HEK293 (cell line): ENCODE measurements at regions not wholly inside any gene's neighbourhood (a gene's known extent, or its start where the extent isn't known, plus 50 kb on each side); places are given as distances from the start of the nearest gene placed in this dataset.

Source experiments
- CTCF ChIA-PET: fragments of 350-600 bp; formaldehyde crosslinking; extraction: SDS; loops from one replicate; lab custom pipeline; 2021; ENCODE audit warnings: antibody characterized with exemption; lab: Yijun Ruan, JAX
- POLR2A ChIA-PET: fragments of 300-600 bp; formaldehyde crosslinking; extraction: SDS; loops from one replicate; lab custom pipeline; 2020; ENCODE audit warnings: antibody characterized with exemption, inconsistent platforms; lab: Yijun Ruan, JAX
- H3K27ac ChIP-seq: fragments of 200-500 bp; sonication (Bioruptor generic); 2 replicates; pipeline ENCODE4 v1.5.1; 2014; ENCODE audit warnings: low read depth, low read length, control low read depth, inconsistent platforms; ENCODE audit errors: extremely low read depth
- H3K36me3 ChIP-seq, 2 experiments: fragments of 200-500 bp in 1 of 2; sonication (Bioruptor generic) in 1 of 2; 1 replicate in 1 of 2; 2 replicates in 1 of 2; pipeline ENCODE4 v1.5.1; 2014 to 2017; ENCODE audit warnings: inconsistent platforms in 2 of 2, low read length in 2 of 2; ENCODE audit not compliant: control insufficient read depth in 2 of 2, insufficient read depth in 1 of 2
- H3K4me1 ChIP-seq: fragments of 200-500 bp; sonication (Bioruptor generic); 2 replicates; pipeline ENCODE4 v1.5.1; 2014; ENCODE audit warnings: mild to moderate bottlenecking, low read length, inconsistent platforms; ENCODE audit not compliant: control insufficient read depth, insufficient read depth
- H3K4me3 ChIP-seq: 2 replicates; pipeline ENCODE4 v1.5.1; 2011; ENCODE audit warnings: low read depth, mild to moderate bottlenecking, control low read depth, low read length, moderate library complexity
- H3K9me3 ChIP-seq: fragments of 200-500 bp; sonication (Bioruptor generic); 2 replicates; pipeline ENCODE4 v1.5.1; 2014; ENCODE audit warnings: low read depth, low read length, inconsistent platforms; ENCODE audit not compliant: control insufficient read depth, insufficient read depth
- GFI1B ChIP-seq: fragments of 450-650 bp; formaldehyde crosslinking; IDR thresholded peaks from 2 replicates; pipeline ENCODE4 v1.5.1; 2016; ENCODE audit warnings: missing biosample characterization, missing genetic modification characterization
- OVOL3 ChIP-seq: fragments of 450-650 bp; formaldehyde crosslinking; IDR thresholded peaks from 2 replicates; pipeline ENCODE4 v1.5.1; 2016; ENCODE audit warnings: missing biosample characterization, missing genetic modification characterization
- PRDM6 ChIP-seq: fragments of 450-650 bp; formaldehyde crosslinking; IDR thresholded peaks from 2 replicates; pipeline ENCODE4 v1.5.1; 2017; ENCODE audit warnings: missing biosample characterization, missing genetic modification characterization
- REPIN1 ChIP-seq: fragments of 450-650 bp; formaldehyde crosslinking; IDR thresholded peaks from 2 replicates; pipeline ENCODE4 v1.5.1; 2017; ENCODE audit warnings: missing biosample characterization, missing genetic modification characterization, low read depth
- ZBTB20 ChIP-seq: fragments of 450-650 bp; formaldehyde crosslinking; IDR thresholded peaks from 2 replicates; pipeline ENCODE4 v1.5.1; 2016; ENCODE audit warnings: missing biosample characterization, missing genetic modification characterization
- ZBTB44 ChIP-seq: fragments of 450-650 bp; IDR thresholded peaks from 2 replicates; pipeline ENCODE4 v1.5.1; 2018; ENCODE audit warnings: missing biosample characterization, mild to moderate bottlenecking, missing genetic modification characterization
- ZBTB49 ChIP-seq: fragments of 450-650 bp; formaldehyde crosslinking; IDR thresholded peaks from 2 replicates; pipeline ENCODE4 v1.5.1; 2016; ENCODE audit warnings: missing biosample characterization, missing genetic modification characterization, low read depth
- ZFP37 ChIP-seq: fragments of 450-650 bp; formaldehyde crosslinking; IDR thresholded peaks from 2 replicates; pipeline ENCODE4 v1.5.1; 2016; ENCODE audit warnings: missing biosample characterization, missing genetic modification characterization
- ZNF10 ChIP-seq: fragments of 450-650 bp; formaldehyde crosslinking; IDR thresholded peaks from 2 replicates; pipeline ENCODE4 v1.5.1; 2017; ENCODE audit warnings: missing biosample characterization, missing genetic modification characterization
- ZNF157 ChIP-seq: fragments of 450-650 bp; formaldehyde crosslinking; IDR thresholded peaks from 2 replicates; pipeline ENCODE4 v1.5.1; 2016; ENCODE audit warnings: missing biosample characterization, missing genetic modification characterization
- ZNF16 ChIP-seq: fragments of 450-650 bp; formaldehyde crosslinking; IDR thresholded peaks from 2 replicates; pipeline ENCODE4 v1.5.1; 2016; ENCODE audit warnings: low read depth, missing biosample characterization, missing genetic modification characterization
- ZNF248 ChIP-seq: fragments of 450-650 bp; formaldehyde crosslinking; IDR thresholded peaks from 2 replicates; pipeline ENCODE4 v1.5.1; 2017; ENCODE audit warnings: missing biosample characterization, missing genetic modification characterization
- ZNF274 ChIP-seq, 2 experiments: fragments of 200-500 bp in 1 of 2; fragments of 450-650 bp in 1 of 2; sonication (Bioruptor generic) in 1 of 2; formaldehyde crosslinking in 1 of 2; IDR thresholded peaks; 2 replicates each; pipeline versions ENCODE4 v1.5.1 to v1.6.1; 2014 to 2016; ENCODE audit warnings: borderline replicate concordance in 1 of 2, inconsistent platforms in 1 of 2, low read length in 1 of 2, missing biosample characterization in 1 of 2, missing genetic modification characterization in 1 of 2
- ZNF292 ChIP-seq: fragments of 450-650 bp; formaldehyde crosslinking; IDR thresholded peaks from 2 replicates; pipeline ENCODE4 v1.5.1; 2016; ENCODE audit warnings: low read depth, missing biosample characterization, missing genetic modification characterization, borderline replicate concordance
- ZNF350 ChIP-seq: fragments of 450-650 bp; formaldehyde crosslinking; IDR thresholded peaks from 2 replicates; pipeline ENCODE4 v1.5.0; 2017; ENCODE audit warnings: missing biosample characterization, mild to moderate bottlenecking, missing genetic modification characterization
- ZNF426 ChIP-seq: fragments of 450-650 bp; formaldehyde crosslinking; IDR thresholded peaks from 2 replicates; pipeline ENCODE4 v1.5.1; 2017; ENCODE audit warnings: missing biosample characterization, missing genetic modification characterization, mild to moderate bottlenecking, inconsistent platforms, moderate library complexity
- ZNF548 ChIP-seq: fragments of 450-650 bp; formaldehyde crosslinking; IDR thresholded peaks from 2 replicates; pipeline ENCODE4 v1.5.1; 2016; ENCODE audit warnings: missing biosample characterization, missing genetic modification characterization
- ZNF549 ChIP-seq: fragments of 450-650 bp; IDR thresholded peaks from 2 replicates; pipeline ENCODE4 v1.5.1; 2018; ENCODE audit warnings: missing biosample characterization, missing genetic modification characterization, mild to moderate bottlenecking, inconsistent platforms, moderate library complexity
- ZNF555 ChIP-seq: fragments of 450-650 bp; formaldehyde crosslinking; conservative IDR thresholded peaks from 2 replicates; pipeline ENCODE4 v1.5.1; 2017; ENCODE audit warnings: missing biosample characterization, mild to moderate bottlenecking, missing genetic modification characterization, inconsistent platforms
- ZNF626 ChIP-seq: fragments of 450-650 bp; sonication (Bioruptor Pico); formaldehyde crosslinking; IDR thresholded peaks from 2 replicates; pipeline ENCODE4 v1.5.1; 2018; ENCODE audit warnings: missing biosample characterization, missing genetic modification characterization, inconsistent platforms
- ZNF830 ChIP-seq: fragments of 450-650 bp; IDR thresholded peaks from 2 replicates; pipeline ENCODE4 v1.5.0; 2018; ENCODE audit warnings: missing biosample characterization, missing genetic modification characterization, low read depth, mild to moderate bottlenecking, moderate library complexity
- TF ChIP-seq, protein P1 (sequence below): fragments of 450-650 bp; formaldehyde crosslinking; IDR thresholded peaks from 2 replicates; pipeline ENCODE4 v1.5.1; 2016; ENCODE audit warnings: missing biosample characterization, missing genetic modification characterization
- TF ChIP-seq, protein P2 (sequence below): fragments of 450-650 bp; formaldehyde crosslinking; IDR thresholded peaks from 2 replicates; pipeline ENCODE4 v1.5.1; 2016; ENCODE audit warnings: missing biosample characterization, missing genetic modification characterization

- TF ChIP-seq, protein P1, sequence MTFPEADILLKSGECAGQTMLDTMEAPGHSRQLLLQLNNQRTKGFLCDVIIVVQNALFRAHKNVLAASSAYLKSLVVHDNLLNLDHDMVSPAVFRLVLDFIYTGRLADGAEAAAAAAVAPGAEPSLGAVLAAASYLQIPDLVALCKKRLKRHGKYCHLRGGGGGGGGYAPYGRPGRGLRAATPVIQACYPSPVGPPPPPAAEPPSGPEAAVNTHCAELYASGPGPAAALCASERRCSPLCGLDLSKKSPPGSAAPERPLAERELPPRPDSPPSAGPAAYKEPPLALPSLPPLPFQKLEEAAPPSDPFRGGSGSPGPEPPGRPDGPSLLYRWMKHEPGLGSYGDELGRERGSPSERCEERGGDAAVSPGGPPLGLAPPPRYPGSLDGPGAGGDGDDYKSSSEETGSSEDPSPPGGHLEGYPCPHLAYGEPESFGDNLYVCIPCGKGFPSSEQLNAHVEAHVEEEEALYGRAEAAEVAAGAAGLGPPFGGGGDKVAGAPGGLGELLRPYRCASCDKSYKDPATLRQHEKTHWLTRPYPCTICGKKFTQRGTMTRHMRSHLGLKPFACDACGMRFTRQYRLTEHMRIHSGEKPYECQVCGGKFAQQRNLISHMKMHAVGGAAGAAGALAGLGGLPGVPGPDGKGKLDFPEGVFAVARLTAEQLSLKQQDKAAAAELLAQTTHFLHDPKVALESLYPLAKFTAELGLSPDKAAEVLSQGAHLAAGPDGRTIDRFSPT (tag by site-specific recombination): no peak
- TF ChIP-seq ZNF555 (tag by site-specific recombination): no peak
- no peak for TF ChIP-seq ZNF292 (tag by site-specific recombination)
- TF ChIP-seq ZNF10 (tag by site-specific recombination): no peak
- no peak for TF ChIP-seq ZNF549 (tag by site-specific recombination)
- TF ChIP-seq, all 188 proteins: peak for 0
These were observed 468.9 kb upstream of the TSHZ3 start (continued) for GRCh38 chr19:31817971-31818797.

- ChIA-PET POLR2A (no interaction called here), CTCF (no interaction called here)
- TF ChIP-seq ZNF350 (tag by site-specific recombination): no peak
- no peak for TF ChIP-seq GFI1B (tag by site-specific recombination)
- no peak for TF ChIP-seq ZNF16
- TF ChIP-seq OVOL3 (tag by site-specific recombination): no peak
- no peak for TF ChIP-seq ZNF555 (tag by site-specific recombination)
- TF ChIP-seq ZBTB44 (tag by site-specific recombination): no peak
- no peak for TF ChIP-seq ZFP37 (tag by site-specific recombination)
- TF ChIP-seq, protein P2, sequence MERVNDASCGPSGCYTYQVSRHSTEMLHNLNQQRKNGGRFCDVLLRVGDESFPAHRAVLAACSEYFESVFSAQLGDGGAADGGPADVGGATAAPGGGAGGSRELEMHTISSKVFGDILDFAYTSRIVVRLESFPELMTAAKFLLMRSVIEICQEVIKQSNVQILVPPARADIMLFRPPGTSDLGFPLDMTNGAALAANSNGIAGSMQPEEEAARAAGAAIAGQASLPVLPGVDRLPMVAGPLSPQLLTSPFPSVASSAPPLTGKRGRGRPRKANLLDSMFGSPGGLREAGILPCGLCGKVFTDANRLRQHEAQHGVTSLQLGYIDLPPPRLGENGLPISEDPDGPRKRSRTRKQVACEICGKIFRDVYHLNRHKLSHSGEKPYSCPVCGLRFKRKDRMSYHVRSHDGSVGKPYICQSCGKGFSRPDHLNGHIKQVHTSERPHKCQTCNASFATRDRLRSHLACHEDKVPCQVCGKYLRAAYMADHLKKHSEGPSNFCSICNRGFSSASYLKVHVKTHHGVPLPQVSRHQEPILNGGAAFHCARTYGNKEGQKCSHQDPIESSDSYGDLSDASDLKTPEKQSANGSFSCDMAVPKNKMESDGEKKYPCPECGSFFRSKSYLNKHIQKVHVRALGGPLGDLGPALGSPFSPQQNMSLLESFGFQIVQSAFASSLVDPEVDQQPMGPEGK: no peak
- no peak for TF ChIP-seq ZNF248
- no peak for TF ChIP-seq ZNF157
- TF ChIP-seq PRDM6 (tag by site-specific recombination): no peak
These were observed 469.5 kb upstream of the TSHZ3 start for GRCh38 chr19:31818798-31819105.

GRCh38 chr19:31819837-31820236, 470.6 kb upstream of the TSHZ3 start:
- H3K9me3 ChIP-seq: no peaks in the 10 kb centered on the region
- H3K4me1 ChIP-seq: peaks cover 3% of the 10 kb centered on the region; the same call in 1 of the 2 replicates
- H3K36me3 ChIP-seq: no peaks in the 10 kb centered on the region; a peak in 1 of 3 replicates
- no peak overlapping the region for H3K27ac ChIP-seq
- CTCF ChIA-PET: interaction anchor here (0.5 kb wide), 1 partner anchor 13 kb away, joined by 6 read pairs; no protein-coding TSS in a partner anchor
- H3K4me3 ChIP-seq: no peak overlapping the region
- no peak for TF ChIP-seq ZNF626 (tag by site-specific recombination)
- no peak for TF ChIP-seq REPIN1 (tag by site-specific recombination)
- TF ChIP-seq ZNF830 (tag by site-specific recombination): no peak
- no peak for TF ChIP-seq ZNF548 (tag by site-specific recombination)
- no peak for TF ChIP-seq ZBTB20 (tag by site-specific recombination)
- no peak for TF ChIP-seq ZBTB49 (tag by site-specific recombination)
- TF ChIP-seq ZNF426 (tag by site-specific recombination): no peak
- no peak for TF ChIP-seq ZNF274 (IDR thresholded peaks at IDR 0.05; ENCODE audit: low read length)
- TF ChIP-seq ZNF274 (tag by site-specific recombination; IDR thresholded peaks at IDR 0.05; ENCODE audit: borderline replicate concordance): no peak
- POLR2A ChIA-PET: no interaction called here

More at GRCh38 chr19:31818798-31819105, 469.5 kb upstream of the TSHZ3 start:
- Histone ChIP-seq H3K4me1 (peaks cover 3% of the 10 kb centered on the region; the same call in 1 of the 2 replicates), H3K9me3 (no peaks in the 10 kb centered on the region), H3K27ac (no peak overlapping the region), H3K4me3 (no peak overlapping the region), H3K36me3 (no peaks in the 10 kb centered on the region; a peak in 1 of 3 replicates)
